ENCODE measurements at regions not wholly inside any gene's neighbourhood (a gene's known extent, or its start where the extent isn't known, plus 50 kb on each side); places are given as distances from the start of the nearest gene placed in this dataset.

GRCh38 chr2:21761361-21761760 is 637.6 kb downstream of the TDRD15 start:
- H3K27ac Mint-ChIP-seq: no peak overlapping the region
- H3K4me1 Mint-ChIP-seq: peaks cover 22% of the 10 kb centered on the region
- H3K36me3 Mint-ChIP-seq: peaks cover 7% of the 10 kb centered on the region
- H3K9me3 Mint-ChIP-seq: peaks cover 13% of the 10 kb centered on the region
- no peak for DNase-seq (ENCODE audit: low spot score)
- peaks cover 11% of the 10 kb centered on the region for H3K27me3 Mint-ChIP-seq (ENCODE audit: low read depth)
- ATAC-seq: no peak
- no peak overlapping the region for H3K4me3 Mint-ChIP-seq
- TF ChIP-seq ZNF219 (CRISPR knock-in tag; IDR thresholded peaks at IDR 0.05; ENCODE audit: borderline replicate concordance) (no peak), JAZF1 (CRISPR knock-in tag; IDR thresholded peaks at IDR 0.05) (no peak), ZNF416 (CRISPR knock-in tag; IDR thresholded peaks at IDR 0.05) (no peak), ZNF121 (CRISPR knock-in tag; IDR thresholded peaks at IDR 0.05) (no peak)
- ChIA-PET CTCF (no interaction called here), POLR2A (no interaction called here)

- Mint-ChIP-seq H3K27me3 (ENCODE audit: low read depth) (peaks cover 11% of the 10 kb centered on the region), H3K9me3 (peaks cover 6% of the 10 kb centered on the region), H3K27ac (no peak overlapping the region), H3K4me3 (no peak overlapping the region), H3K4me1 (peaks cover 14% of the 10 kb centered on the region), H3K36me3 (no peaks in the 10 kb centered on the region)
- DNase-seq (ENCODE audit: low spot score) (no peak), ATAC-seq (peak; percentile 83)
- ChIA-PET CTCF (interaction anchor here (0.8 to 1.0 kb wide), 2 partner anchors 9 to 10 kb away, joined by 3 to 4 read pairs; no protein-coding TSS in a partner anchor), POLR2A (no interaction called here)
- TF ChIP-seq PRDM15 (CRISPR knock-in tag; IDR thresholded peaks at IDR 0.05): no peak
- no peak for TF ChIP-seq GRHL2 (CRISPR knock-in tag; IDR thresholded peaks at IDR 0.05; ENCODE audit: insufficient replicate concordance, severe bottlenecking)
- no peak for TF ChIP-seq AFF4 (CRISPR knock-in tag; IDR thresholded peaks at IDR 0.05; ENCODE audit: borderline replicate concordance)
- no peak for TF ChIP-seq ZNF425 (CRISPR knock-in tag; conservative IDR thresholded peaks at IDR 0.05)
- TF ChIP-seq CTCF (IDR thresholded peaks at IDR 0.05): no peak
- no peak for TF ChIP-seq PRRX2 (CRISPR knock-in tag; IDR thresholded peaks at IDR 0.05)
- TF ChIP-seq ZNF532 (CRISPR knock-in tag; IDR thresholded peaks at IDR 0.05; ENCODE audit: borderline replicate concordance): no peak
- no peak for TF ChIP-seq ATF3 (CRISPR knock-in tag; conservative IDR thresholded peaks at IDR 0.05)
- no peak for TF ChIP-seq ZNF671 (CRISPR knock-in tag; IDR thresholded peaks at IDR 0.05)
- no peak for TF ChIP-seq NR1H2 (CRISPR knock-in tag; IDR thresholded peaks at IDR 0.05)
- TF ChIP-seq NR3C1 (CRISPR knock-in tag; conservative IDR thresholded peaks at IDR 0.05; ENCODE audit: low read depth): no peak
- no peak for TF ChIP-seq ZBTB43 (CRISPR knock-in tag; IDR thresholded peaks at IDR 0.05)
These were observed 639.7 kb downstream of the TDRD15 start for GRCh38 chr2:21763501-21763900.

Data from WTC11 (cell line).